Neural cell (in vitro differentiated cells): ENCODE measurements at regions not wholly inside any gene's neighbourhood (a gene's known extent, or its start where the extent isn't known, plus 50 kb on each side); places are given as distances from the start of the nearest gene placed in this dataset.

Experiments
- H2AFZ ChIP-seq: fragments of 200-600, 300-800 bp; sonication (generic), shearing (Covaris generic); 2 replicates; pipeline ENCODE4 v1.6.0; 2014; ENCODE audit warnings: low read depth, mild to moderate bottlenecking, antibody characterized with exemption, low read length, moderate library complexity
- H3F3A ChIP-seq: fragments of 200-600 bp; shearing (Covaris generic); 2 replicates; pipeline ENCODE4 v1.6.1; 2016; ENCODE audit warnings: mild to moderate bottlenecking, moderate library complexity, mixed read lengths, antibody characterized with exemption, low read length; ENCODE audit not compliant: insufficient read depth, poor library complexity, severe bottlenecking
- H3K27ac ChIP-seq: fragments of 200-600, 300-800 bp; sonication (generic), shearing (Covaris generic); 2 replicates; pipeline ENCODE4 v1.5.1; 2014; ENCODE audit warnings: mild to moderate bottlenecking, low read length, moderate library complexity
- H3K27me3 ChIP-seq: fragments of 300-800, 200-600 bp; sonication (generic), shearing (Covaris generic); 2 replicates; pipeline ENCODE4 v1.6.0; 2014; ENCODE audit warnings: mild to moderate bottlenecking, low read depth, low read length, moderate library complexity; ENCODE audit not compliant: insufficient read depth
- H3K36me3 ChIP-seq: fragments of 300-800, 200-600 bp; sonication (generic), shearing (Covaris generic); 2 replicates; pipeline ENCODE4 v1.5.1; 2014; ENCODE audit warnings: mild to moderate bottlenecking, antibody characterized with exemption, low read length, moderate library complexity; ENCODE audit not compliant: insufficient read depth
- H3K4me2 ChIP-seq: fragments of 300-800, 200-600 bp; sonication (generic), shearing (Covaris generic); 2 replicates; pipeline ENCODE4 v1.6.0; 2014; ENCODE audit warnings: mild to moderate bottlenecking, low read length
- H3K4me3 ChIP-seq: fragments of 300-800, 200-600 bp; sonication (generic), shearing (Covaris generic); 2 replicates; pipeline ENCODE4 v1.5.1; 2014; ENCODE audit warnings: mild to moderate bottlenecking, low read length, moderate library complexity
- H3K79me2 ChIP-seq: fragments of 200-600 bp; shearing (Covaris generic); replicated peaks from 2 replicates; pipeline ENCODE4 v1.6.0; 2014; ENCODE audit warnings: mild to moderate bottlenecking, low read length, moderate library complexity; ENCODE audit not compliant: insufficient read depth
- H3K9ac ChIP-seq: fragments of 300-800, 200-600 bp; sonication (generic), shearing (Covaris generic); 2 replicates; pipeline ENCODE4 v1.6.1; 2016; ENCODE audit warnings: mild to moderate bottlenecking, low read length, mixed read lengths
- H3K9me2 ChIP-seq: fragments of 200-600 bp; shearing (Covaris generic); 2 replicates; pipeline ENCODE4 v1.6.1; 2016; ENCODE audit warnings: mild to moderate bottlenecking, low read length, mixed read lengths; ENCODE audit not compliant: insufficient read depth
- H3K9me3 ChIP-seq: fragments of 200-600, 300-800 bp; sonication (generic), shearing (Covaris generic); 2 replicates; pipeline ENCODE4 v1.6.1; 2016; ENCODE audit warnings: mild to moderate bottlenecking, mixed run types, low read length, moderate library complexity, mixed read lengths
- H4K20me1 ChIP-seq: fragments of 200-600 bp; shearing (Covaris generic); 2 replicates; pipeline ENCODE4 v1.6.1; 2016; ENCODE audit warnings: mild to moderate bottlenecking, mixed run types; ENCODE audit not compliant: insufficient read depth
- EP300 ChIP-seq: fragments of 450-650 bp; conservative IDR thresholded peaks from 2 replicates; pipeline ENCODE4 v1.6.1; 2014; ENCODE audit warnings: antibody characterized with exemption, mild to moderate bottlenecking, moderate library complexity; ENCODE audit not compliant: poor library complexity, severe bottlenecking
- EZH2 ChIP-seq: fragments of 200-600, 300-800 bp; shearing (Covaris generic), sonication (generic); IDR thresholded peaks from 2 replicates; pipeline ENCODE4 v1.6.1; 2014; ENCODE audit warnings: antibody characterized with exemption, low read length, borderline replicate concordance, mild to moderate bottlenecking; ENCODE audit not compliant: insufficient read depth, poor library complexity, severe bottlenecking
- MXI1 ChIP-seq: fragments of 450-650 bp; conservative IDR thresholded peaks from 2 replicates; pipeline ENCODE4 v1.6.1; 2014; ENCODE audit warnings: antibody characterized with exemption, mild to moderate bottlenecking; ENCODE audit not compliant: poor library complexity, severe bottlenecking
- POLR2AphosphoS5 ChIP-seq: IDR thresholded peaks from 2 replicates; pipeline ENCODE4 v1.6.1; 2012
- RAD21 ChIP-seq: fragments of 450-650 bp; conservative IDR thresholded peaks from 2 replicates; pipeline ENCODE4 v1.6.1; 2014; ENCODE audit warnings: antibody characterized with exemption, mild to moderate bottlenecking, moderate library complexity
- SMC3 ChIP-seq: fragments of 450-650 bp; conservative IDR thresholded peaks from 2 replicates; pipeline ENCODE4 v1.6.1; 2014; ENCODE audit warnings: antibody characterized with exemption, mild to moderate bottlenecking, moderate library complexity; ENCODE audit not compliant: poor library complexity
- TAF1 ChIP-seq: IDR thresholded peaks from 2 replicates; pipeline ENCODE4 v1.6.1; 2012; ENCODE audit warnings: low read depth
- TF ChIP-seq, protein P1 (sequence below): fragments of 450-650 bp; IDR thresholded peaks from 2 replicates; pipeline ENCODE4 v1.5.1; 2014; ENCODE audit warnings: antibody characterized with exemption, mild to moderate bottlenecking, moderate library complexity; ENCODE audit not compliant: poor library complexity, severe bottlenecking
- TF ChIP-seq, protein P2 (sequence below): IDR thresholded peaks from 2 replicates; pipeline ENCODE4 v1.6.1; 2012; ENCODE audit warnings: borderline replicate concordance

DNA sequence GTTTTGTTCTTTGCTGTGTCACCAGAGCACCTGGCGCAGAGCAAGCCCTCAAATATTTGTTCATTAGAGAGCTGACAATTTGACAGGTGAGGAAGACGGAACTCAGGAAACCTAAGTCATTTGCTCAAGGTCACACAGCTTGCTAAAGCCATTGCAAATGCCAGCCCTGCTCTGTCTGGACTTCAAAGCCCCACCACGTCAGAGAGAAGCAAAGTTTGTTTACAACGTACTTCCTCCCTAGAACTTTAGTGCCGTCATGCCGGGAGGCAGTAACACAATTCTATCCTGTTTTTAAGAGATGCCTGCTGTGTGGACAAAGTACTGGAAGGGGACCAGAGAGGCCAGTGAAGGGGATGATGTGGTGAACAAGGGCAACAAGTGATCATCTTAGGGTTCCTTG lies 216.6 kb upstream of the PRICKLE2 start:
- peaks cover 15% of the 10 kb centered on the region for H3K27me3 ChIP-seq
- H3F3A ChIP-seq: no peaks in the 10 kb centered on the region
- no peak overlapping the region for H3K4me3 ChIP-seq
- H3K9me2 ChIP-seq: no peaks in the 10 kb centered on the region
- H3K4me2 ChIP-seq: no peak overlapping the region
- H3K36me3 ChIP-seq: no peaks in the 10 kb centered on the region
- no peaks in the 10 kb centered on the region for H3K79me2 ChIP-seq
- no peak overlapping the region for H3K9ac ChIP-seq
- no peak for TF ChIP-seq EZH2
- no peak for TF ChIP-seq RAD21
- TF ChIP-seq, protein P1, sequence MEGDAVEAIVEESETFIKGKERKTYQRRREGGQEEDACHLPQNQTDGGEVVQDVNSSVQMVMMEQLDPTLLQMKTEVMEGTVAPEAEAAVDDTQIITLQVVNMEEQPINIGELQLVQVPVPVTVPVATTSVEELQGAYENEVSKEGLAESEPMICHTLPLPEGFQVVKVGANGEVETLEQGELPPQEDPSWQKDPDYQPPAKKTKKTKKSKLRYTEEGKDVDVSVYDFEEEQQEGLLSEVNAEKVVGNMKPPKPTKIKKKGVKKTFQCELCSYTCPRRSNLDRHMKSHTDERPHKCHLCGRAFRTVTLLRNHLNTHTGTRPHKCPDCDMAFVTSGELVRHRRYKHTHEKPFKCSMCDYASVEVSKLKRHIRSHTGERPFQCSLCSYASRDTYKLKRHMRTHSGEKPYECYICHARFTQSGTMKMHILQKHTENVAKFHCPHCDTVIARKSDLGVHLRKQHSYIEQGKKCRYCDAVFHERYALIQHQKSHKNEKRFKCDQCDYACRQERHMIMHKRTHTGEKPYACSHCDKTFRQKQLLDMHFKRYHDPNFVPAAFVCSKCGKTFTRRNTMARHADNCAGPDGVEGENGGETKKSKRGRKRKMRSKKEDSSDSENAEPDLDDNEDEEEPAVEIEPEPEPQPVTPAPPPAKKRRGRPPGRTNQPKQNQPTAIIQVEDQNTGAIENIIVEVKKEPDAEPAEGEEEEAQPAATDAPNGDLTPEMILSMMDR: no peak
- TF ChIP-seq EP300: no peak
- no peak for TF ChIP-seq TAF1
- no peak for TF ChIP-seq MXI1
- no peak overlapping the region for H3K27ac ChIP-seq
- no peak overlapping the region for H2AFZ ChIP-seq
- H3K9me3 ChIP-seq: no peaks in the 10 kb centered on the region
- no peaks in the 10 kb centered on the region for H4K20me1 ChIP-seq

- no peaks in the 10 kb centered on the region for H3K79me2 ChIP-seq
- H3K4me2 ChIP-seq: no peak overlapping the region
- no peaks in the 10 kb centered on the region for H3K9me3 ChIP-seq
- H3K27ac ChIP-seq: peak overlapping the region; percentile 9
- H3F3A ChIP-seq: no peaks in the 10 kb centered on the region
- no peaks in the 10 kb centered on the region for H3K9me2 ChIP-seq
- no peaks in the 10 kb centered on the region for H3K36me3 ChIP-seq
- no peaks in the 10 kb centered on the region for H4K20me1 ChIP-seq
- H2AFZ ChIP-seq: no peak overlapping the region
- TF ChIP-seq EZH2 (no peak), POLR2AphosphoS5 (no peak), MXI1 (no peak), EP300 (no peak), SMC3 (no peak), TAF1 (no peak), RAD21 (no peak)
- TF ChIP-seq, protein P1: no peak
- TF ChIP-seq, protein P2, sequence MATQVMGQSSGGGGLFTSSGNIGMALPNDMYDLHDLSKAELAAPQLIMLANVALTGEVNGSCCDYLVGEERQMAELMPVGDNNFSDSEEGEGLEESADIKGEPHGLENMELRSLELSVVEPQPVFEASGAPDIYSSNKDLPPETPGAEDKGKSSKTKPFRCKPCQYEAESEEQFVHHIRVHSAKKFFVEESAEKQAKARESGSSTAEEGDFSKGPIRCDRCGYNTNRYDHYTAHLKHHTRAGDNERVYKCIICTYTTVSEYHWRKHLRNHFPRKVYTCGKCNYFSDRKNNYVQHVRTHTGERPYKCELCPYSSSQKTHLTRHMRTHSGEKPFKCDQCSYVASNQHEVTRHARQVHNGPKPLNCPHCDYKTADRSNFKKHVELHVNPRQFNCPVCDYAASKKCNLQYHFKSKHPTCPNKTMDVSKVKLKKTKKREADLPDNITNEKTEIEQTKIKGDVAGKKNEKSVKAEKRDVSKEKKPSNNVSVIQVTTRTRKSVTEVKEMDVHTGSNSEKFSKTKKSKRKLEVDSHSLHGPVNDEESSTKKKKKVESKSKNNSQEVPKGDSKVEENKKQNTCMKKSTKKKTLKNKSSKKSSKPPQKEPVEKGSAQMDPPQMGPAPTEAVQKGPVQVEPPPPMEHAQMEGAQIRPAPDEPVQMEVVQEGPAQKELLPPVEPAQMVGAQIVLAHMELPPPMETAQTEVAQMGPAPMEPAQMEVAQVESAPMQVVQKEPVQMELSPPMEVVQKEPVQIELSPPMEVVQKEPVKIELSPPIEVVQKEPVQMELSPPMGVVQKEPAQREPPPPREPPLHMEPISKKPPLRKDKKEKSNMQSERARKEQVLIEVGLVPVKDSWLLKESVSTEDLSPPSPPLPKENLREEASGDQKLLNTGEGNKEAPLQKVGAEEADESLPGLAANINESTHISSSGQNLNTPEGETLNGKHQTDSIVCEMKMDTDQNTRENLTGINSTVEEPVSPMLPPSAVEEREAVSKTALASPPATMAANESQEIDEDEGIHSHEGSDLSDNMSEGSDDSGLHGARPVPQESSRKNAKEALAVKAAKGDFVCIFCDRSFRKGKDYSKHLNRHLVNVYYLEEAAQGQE: no peak
- no peak overlapping the region for H3K9ac ChIP-seq
- no peak overlapping the region for H3K4me3 ChIP-seq
- H3K27me3 ChIP-seq: peaks cover 11% of the 10 kb centered on the region
These were observed 215.2 kb upstream of the PRICKLE2 start for GRCh38 chr3:64440498-64440897.
